AG04450 (cell line): ENCODE measurements at regions not wholly inside any gene's neighbourhood (a gene's known extent, or its start where the extent isn't known, plus 50 kb on each side); places are given as distances from the start of the nearest gene placed in this dataset.

Experiments used
- CTCF ChIA-PET: fragments of 300-600, 350-600 bp; formaldehyde crosslinking; extraction: SDS; loops from one replicate; lab custom pipeline; 2022; ENCODE audit warnings: antibody characterized with exemption, inconsistent platforms; lab: Charles Lee
- POLR2A ChIA-PET: fragments of 350-600 bp; formaldehyde crosslinking; extraction: SDS; loops from one replicate; lab custom pipeline; 2021; ENCODE audit warnings: antibody characterized with exemption, inconsistent platforms; lab: Yijun Ruan, JAX
- DNase-seq: peaks from one replicate; pipeline ENCODE4 v3.0.0-alpha.2; 2011; ENCODE audit warnings: low read depth, low spot score
- H3K27ac ChIP-seq: one replicate; pipeline ENCODE4 v1.5.1; 2012; ENCODE audit warnings: low read depth, low read length, control low read depth
- H3K27me3 ChIP-seq: one replicate; pipeline ENCODE4 v1.6.0; 2012; ENCODE audit warnings: low read length; ENCODE audit not compliant: control insufficient read depth, insufficient read depth
- H3K4me3 ChIP-seq: 2 replicates; pipeline ENCODE4 v1.5.1; 2011; ENCODE audit warnings: mild to moderate bottlenecking, low read depth, low read length, control low read depth
- H3K9me3 ChIP-seq: 2 replicates; pipeline ENCODE4 v1.5.1; 2012; ENCODE audit warnings: low read length; ENCODE audit not compliant: control insufficient read depth, insufficient read depth
- TF ChIP-seq, protein P1 (sequence below): IDR thresholded peaks from 2 replicates; pipeline ENCODE4 v1.5.1; 2011; ENCODE audit warnings: low read depth, low read length, control low read depth, inconsistent platforms

DNA sequence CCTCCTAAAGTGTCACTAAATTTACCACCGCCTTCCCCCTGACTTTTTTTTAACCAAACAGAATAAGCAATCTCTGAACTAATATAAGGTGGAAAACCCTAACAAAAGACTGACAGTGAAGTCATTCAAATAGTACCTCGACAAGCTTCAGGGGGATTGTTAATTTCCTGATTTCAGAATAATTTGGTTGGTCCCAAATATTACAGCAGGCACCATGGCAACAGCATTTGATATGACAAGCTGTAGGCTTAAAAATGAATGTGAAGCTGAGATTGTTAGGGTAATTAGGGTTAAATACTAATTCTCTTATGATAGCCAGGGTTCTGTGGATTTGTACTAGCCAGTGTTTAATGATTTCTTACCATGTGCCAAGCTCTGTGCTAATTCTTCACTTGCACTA lies 63.5 kb upstream of the GOLGA8B start:
- no peaks in the 10 kb centered on the region for H3K27me3 ChIP-seq
- TF ChIP-seq, protein P1, sequence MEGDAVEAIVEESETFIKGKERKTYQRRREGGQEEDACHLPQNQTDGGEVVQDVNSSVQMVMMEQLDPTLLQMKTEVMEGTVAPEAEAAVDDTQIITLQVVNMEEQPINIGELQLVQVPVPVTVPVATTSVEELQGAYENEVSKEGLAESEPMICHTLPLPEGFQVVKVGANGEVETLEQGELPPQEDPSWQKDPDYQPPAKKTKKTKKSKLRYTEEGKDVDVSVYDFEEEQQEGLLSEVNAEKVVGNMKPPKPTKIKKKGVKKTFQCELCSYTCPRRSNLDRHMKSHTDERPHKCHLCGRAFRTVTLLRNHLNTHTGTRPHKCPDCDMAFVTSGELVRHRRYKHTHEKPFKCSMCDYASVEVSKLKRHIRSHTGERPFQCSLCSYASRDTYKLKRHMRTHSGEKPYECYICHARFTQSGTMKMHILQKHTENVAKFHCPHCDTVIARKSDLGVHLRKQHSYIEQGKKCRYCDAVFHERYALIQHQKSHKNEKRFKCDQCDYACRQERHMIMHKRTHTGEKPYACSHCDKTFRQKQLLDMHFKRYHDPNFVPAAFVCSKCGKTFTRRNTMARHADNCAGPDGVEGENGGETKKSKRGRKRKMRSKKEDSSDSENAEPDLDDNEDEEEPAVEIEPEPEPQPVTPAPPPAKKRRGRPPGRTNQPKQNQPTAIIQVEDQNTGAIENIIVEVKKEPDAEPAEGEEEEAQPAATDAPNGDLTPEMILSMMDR, result no peak
- no peak overlapping the region for H3K27ac ChIP-seq
- no peak for DNase-seq
- ChIA-PET POLR2A (no interaction called here), CTCF (interaction anchor here (0.7 to 1.1 kb wide), 2 partner anchors 25 to 36 kb away, joined by 3 read pairs; no protein-coding TSS in a partner anchor)
- H3K4me3 ChIP-seq, result no peak overlapping the region
- H3K9me3 ChIP-seq, result no peaks in the 10 kb centered on the region

DNA sequence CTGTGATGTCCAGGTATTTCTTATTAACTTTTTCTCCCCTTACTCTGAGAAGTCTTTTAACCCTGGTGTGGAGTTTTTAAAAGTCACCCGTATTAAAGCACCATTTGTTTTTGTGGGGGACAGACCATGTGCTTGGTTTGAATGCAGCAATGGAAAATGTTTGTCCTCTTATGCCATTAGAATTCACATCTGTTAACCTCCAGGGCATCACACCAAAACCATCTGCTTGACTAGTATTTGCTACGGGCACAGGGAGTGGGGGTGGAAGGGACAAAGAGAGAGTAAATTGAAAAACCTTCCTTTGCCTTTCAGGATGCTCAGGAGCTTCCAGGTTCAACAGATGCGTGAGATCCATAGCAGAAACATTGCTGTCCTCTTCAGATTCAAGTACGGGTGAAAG lies 61.4 kb upstream of the GOLGA8B start:
- TF ChIP-seq, protein P1, result no peak
- Histone ChIP-seq H3K4me3 (no peak overlapping the region), H3K27ac (no peak overlapping the region), H3K9me3 (no peaks in the 10 kb centered on the region), H3K27me3 (no peaks in the 10 kb centered on the region)
- no peak for DNase-seq
- CTCF ChIA-PET, result no interaction called here
- POLR2A ChIA-PET, result no interaction called here

DNA sequence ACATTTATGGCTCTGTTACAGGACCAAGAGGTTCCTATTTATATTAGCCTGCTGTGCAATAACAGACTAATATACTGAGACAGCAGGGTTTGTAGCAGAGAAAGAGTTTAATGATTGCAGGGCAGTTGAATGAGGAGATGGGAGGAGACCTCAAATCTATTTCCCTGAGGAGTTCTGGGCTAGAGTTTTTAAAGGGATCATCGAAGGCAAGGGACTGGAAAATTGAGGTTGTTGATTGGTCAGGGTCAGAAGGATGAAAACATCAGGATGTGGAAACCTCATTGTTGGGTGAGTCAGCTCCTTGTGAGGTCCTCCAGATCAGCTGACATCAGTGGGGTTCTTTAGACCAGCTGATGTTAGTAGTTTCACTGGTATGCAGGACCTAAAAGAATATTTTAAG lies 60.6 kb upstream of the GOLGA8B start:
- no peaks in the 10 kb centered on the region for H3K27me3 ChIP-seq
- TF ChIP-seq, protein P1, result no peak
- CTCF ChIA-PET, result no interaction called here
- peak; percentile 84 for DNase-seq
- H3K4me3 ChIP-seq, result no peak overlapping the region
- POLR2A ChIA-PET, result no interaction called here
- no peaks in the 10 kb centered on the region for H3K9me3 ChIP-seq
- H3K27ac ChIP-seq, result peak overlapping the region; percentile 52

DNA sequence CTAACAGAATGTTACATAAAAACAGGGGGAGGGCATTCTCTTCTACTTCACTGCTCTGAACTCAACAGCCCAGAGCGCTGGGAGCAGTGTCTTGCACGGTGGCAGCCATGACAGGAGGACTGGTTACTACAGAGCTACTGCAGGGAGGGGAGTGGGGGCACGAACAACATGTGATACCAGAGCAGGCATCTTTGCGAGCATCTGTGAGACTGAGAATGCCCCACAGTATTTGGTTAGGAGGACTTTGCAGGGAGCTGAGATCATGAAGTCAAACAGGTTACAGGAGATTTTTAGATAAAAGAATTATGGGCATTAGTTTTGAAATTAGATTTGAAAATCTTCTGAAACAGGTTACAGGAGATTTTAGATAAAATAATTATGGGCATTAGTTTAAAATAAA lies 58.8 kb upstream of the GOLGA8B start:
- POLR2A ChIA-PET, result no interaction called here
- TF ChIP-seq, protein P1, result no peak
- CTCF ChIA-PET, result no interaction called here
- Histone ChIP-seq H3K27me3 (no peaks in the 10 kb centered on the region), H3K27ac (no peak overlapping the region), H3K9me3 (no peaks in the 10 kb centered on the region), H3K4me3 (no peak overlapping the region)
- no peak for DNase-seq

DNA sequence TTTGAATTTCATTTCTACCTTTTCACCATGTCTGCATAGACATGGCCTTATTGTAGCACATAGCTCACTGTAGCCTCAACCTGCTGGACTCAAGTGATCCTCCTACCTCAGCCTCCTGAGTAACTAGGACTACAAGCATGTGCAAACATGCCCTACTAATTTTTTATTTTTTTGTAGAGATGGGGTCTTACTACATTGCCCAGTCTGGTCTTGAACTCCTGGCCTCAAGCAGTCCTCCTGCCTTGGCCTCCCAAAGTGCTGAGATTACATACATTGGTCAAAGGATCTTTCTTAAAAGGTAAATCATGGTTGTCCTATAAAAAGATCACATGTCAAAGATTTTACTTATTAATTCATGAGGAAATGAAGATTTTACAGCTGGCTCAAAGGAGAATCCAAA lies 57.2 kb upstream of the GOLGA8B start:
- CTCF ChIA-PET, result no interaction called here
- TF ChIP-seq, protein P1, result no peak

More for the DNA sequence above, 57.2 kb upstream of the GOLGA8B start:
- no peak for DNase-seq
- POLR2A ChIA-PET, result no interaction called here
- Histone ChIP-seq H3K9me3 (no peaks in the 10 kb centered on the region), H3K27ac (no peak overlapping the region), H3K27me3 (no peaks in the 10 kb centered on the region), H3K4me3 (no peak overlapping the region)
